HCT116 (cell line): ENCODE measurements at regions not wholly inside any gene's neighbourhood (a gene's known extent, or its start where the extent isn't known, plus 50 kb on each side); places are given as distances from the start of the nearest gene placed in this dataset.

Source experiments
- ATAC-seq: fragments of 200-7000 bp; cut with Tn5 transposase; 2 replicates; pipeline ENCODE4 v1.9.1; 2020; ENCODE audit warnings: mild to moderate bottlenecking, moderate library complexity
- BruUV-seq: library from RNA; stranded (reverse); fragments of 400-500 nt; replicated peaks from 2 replicates; lab custom pipeline; 2021; lab: Mats Ljungman, UMichigan
- CTCF ChIA-PET: fragments of 300-600 bp; sonication (Branson Sonifier 250); formaldehyde crosslinking; loops from one replicate; lab custom pipeline; 2021; ENCODE audit warnings: antibody characterized with exemption; lab: Charles Lee
- POLR2A ChIA-PET: fragments of 300-600, 350-600 bp; sonication (Branson Sonifier 250); formaldehyde crosslinking; loops from one replicate; lab custom pipeline; 2021; ENCODE audit warnings: antibody characterized with exemption; lab: Charles Lee
- RAD21 ChIA-PET, 2 experiments: fragments of 300-600 bp; sonication (Branson Sonifier 250); formaldehyde crosslinking; loops; one replicate each; lab custom pipeline; 2023; ENCODE audit warnings: low total read pairs in 2 of 2; ENCODE audit not compliant: uncharacterized antibody in 2 of 2, unreplicated experiment in 2 of 2, low non-redundant PET in 1 of 2; lab: Charles Lee
- DNase-seq: peaks from one replicate; pipeline ENCODE4 v3.0.0-alpha.2; 2010; ENCODE audit warnings: low read depth, low spot score
- H2AFZ ChIP-seq: fragments of 200-600 bp; shearing (Covaris generic), sonication (generic); 2 replicates; pipeline ENCODE4 v1.6.1; 2017; ENCODE audit warnings: low read depth, mixed run types, mixed read lengths, antibody characterized with exemption, low read length; ENCODE audit not compliant: poor library complexity, severe bottlenecking
- H3K27ac ChIP-seq: 2 replicates; pipeline ENCODE4 v1.5.1; 2012; ENCODE audit warnings: low read depth, low read length
- H3K27me3 ChIP-seq: fragments of 200-600 bp; sonication (generic); 2 replicates; pipeline ENCODE4 v1.6.1; 2016; ENCODE audit warnings: mixed run types, low read length, mixed read lengths; ENCODE audit not compliant: insufficient read depth
- H3K36me3 ChIP-seq, 2 experiments: fragments of 200-500 bp in 1 of 2; fragments of 200-600 bp in 1 of 2; sonication (Bioruptor generic) in 1 of 2; sonication (generic) in 1 of 2; 2 replicates each; pipeline versions ENCODE4 v1.5.1 to v1.6.1; 2014 to 2016; ENCODE audit warnings: low read length in 2 of 2, inconsistent platforms in 1 of 2, mixed read lengths in 1 of 2, mixed run types in 1 of 2; ENCODE audit not compliant: insufficient read depth in 2 of 2, control insufficient read depth in 1 of 2
- H3K4me1 ChIP-seq, 2 experiments: fragments of 200-600 bp in 1 of 2; sonication (generic) in 1 of 2; 2 replicates each; pipeline versions ENCODE4 v1.5.1 to v1.6.1; 2012 to 2017; ENCODE audit warnings: low read length in 2 of 2, inconsistent platforms in 1 of 2, mild to moderate bottlenecking in 1 of 2, mixed read lengths in 1 of 2, mixed run types in 1 of 2, moderate library complexity in 1 of 2; ENCODE audit not compliant: insufficient read depth in 2 of 2, control insufficient read depth in 1 of 2
- H3K4me2 ChIP-seq: fragments of 200-600 bp; sonication (generic); 2 replicates; pipeline ENCODE4 v1.6.1; 2017; ENCODE audit warnings: mixed run types, low read length, mixed read lengths
- H3K4me3 ChIP-seq, 2 experiments: fragments of 200-600 bp in 1 of 2; sonication (generic) in 1 of 2; replicated peaks in 1 of 2; 2 replicates each; pipeline ENCODE4 v1.5.1; 2011 to 2016; ENCODE audit warnings: low read length in 2 of 2, control low read depth in 1 of 2, low read depth in 1 of 2, mild to moderate bottlenecking in 1 of 2, mixed read lengths in 1 of 2, mixed run types in 1 of 2
- H3K79me2 ChIP-seq: fragments of 200-600 bp; sonication (generic); 2 replicates; pipeline ENCODE4 v1.6.1; 2017; ENCODE audit warnings: mild to moderate bottlenecking, mixed run types, low read length, moderate library complexity, mixed read lengths; ENCODE audit not compliant: insufficient read depth
- H3K9ac ChIP-seq: fragments of 200-600 bp; sonication (generic); 2 replicates; pipeline ENCODE4 v1.6.1; 2016; ENCODE audit warnings: low read length, mixed read lengths
- H3K9me2 ChIP-seq: fragments of 200-600 bp; sonication (generic), shearing (Covaris generic); 2 replicates; pipeline ENCODE4 v1.6.1; 2017; ENCODE audit warnings: mixed run types, mild to moderate bottlenecking, moderate library complexity; ENCODE audit not compliant: insufficient read depth
- H3K9me3 ChIP-seq, 2 experiments: fragments of 200-500 bp in 1 of 2; fragments of 200-600 bp in 1 of 2; sonication (Bioruptor generic) in 1 of 2; sonication (generic) in 1 of 2; 2 replicates each; pipeline ENCODE4 v1.6.1; 2014 to 2017; ENCODE audit warnings: low read length in 2 of 2, mixed read lengths in 2 of 2, inconsistent platforms in 1 of 2, low read depth in 1 of 2, mild to moderate bottlenecking in 1 of 2, mixed run types in 1 of 2, moderate library complexity in 1 of 2; ENCODE audit not compliant: control insufficient read depth in 1 of 2, insufficient read depth in 1 of 2
- H4K20me1 ChIP-seq: fragments of 200-600 bp; sonication (generic), shearing (Covaris generic); 2 replicates; pipeline ENCODE4 v1.6.1; 2017; ENCODE audit warnings: mixed run types, mild to moderate bottlenecking, moderate library complexity; ENCODE audit not compliant: insufficient read depth
- CBX3 ChIP-seq: IDR thresholded peaks from 2 replicates; pipeline ENCODE4 v1.6.1; 2012; ENCODE audit warnings: low read depth
- CEBPB ChIP-seq: IDR thresholded peaks from 2 replicates; pipeline ENCODE4 v1.6.1; 2012; ENCODE audit warnings: low read depth
- EGR1 ChIP-seq: IDR thresholded peaks from 2 replicates; pipeline ENCODE4 v1.6.1; 2012; ENCODE audit warnings: low read depth
- EZH2 ChIP-seq: fragments of 200-600 bp; sonication (generic); IDR thresholded peaks from 2 replicates; pipeline ENCODE4 v1.6.1; 2017; ENCODE audit warnings: antibody characterized with exemption, mixed run types
- EZH2phosphoT487 ChIP-seq: fragments of 200-600 bp; IDR thresholded peaks from 2 replicates; pipeline ENCODE4 v1.6.1; 2018; ENCODE audit warnings: antibody characterized with exemption, borderline replicate concordance
- JUND ChIP-seq: IDR thresholded peaks from 2 replicates; pipeline ENCODE4 v1.6.1; 2012
- SRF ChIP-seq: IDR thresholded peaks from 2 replicates; pipeline ENCODE4 v1.6.1; 2012; ENCODE audit warnings: low read depth
- YY1 ChIP-seq: IDR thresholded peaks from 2 replicates; pipeline ENCODE4 v1.6.1; 2011; ENCODE audit warnings: low read length, low read depth, moderate library complexity, mild to moderate bottlenecking; ENCODE audit not compliant: insufficient replicate concordance; ENCODE audit errors: extremely low read depth
- ZFX ChIP-seq: fragments of 450-650 bp; IDR thresholded peaks from 2 replicates; pipeline ENCODE4 v1.6.1; 2017
- ZNF274 ChIP-seq: fragments of 200-500 bp; sonication (Bioruptor generic); IDR thresholded peaks from 2 replicates; pipeline ENCODE4 v1.6.1; 2014; ENCODE audit warnings: mild to moderate bottlenecking, low read depth, low read length, inconsistent platforms
- intact Hi-C: fragments of 100-400 bp; cut with micrococcal nuclease; formaldehyde crosslinking; loops from 2 replicates; pipeline ENCODE4 v1.10.0; 2022
- TF ChIP-seq, protein P1 (sequence below), 3 experiments: fragments of 200-600 bp in 1 of 3; sonication (generic) in 1 of 3; IDR thresholded peaks in 2 of 3; conservative IDR thresholded peaks in 1 of 3; 2 replicates each; pipeline ENCODE4 v1.5.1; 2012 to 2017; ENCODE audit warnings: low read depth in 2 of 3, low read length in 2 of 3, antibody characterized with exemption in 1 of 3, borderline replicate concordance in 1 of 3, control low read depth in 1 of 3, mild to moderate bottlenecking in 1 of 3, mixed read lengths in 1 of 3, mixed run types in 1 of 3, moderate library complexity in 1 of 3; ENCODE audit not compliant: insufficient read depth in 1 of 3
- TF ChIP-seq, protein P2 (sequence below): IDR thresholded peaks from 2 replicates; pipeline ENCODE4 v1.6.1; 2012
- TF ChIP-seq, protein P3 (sequence below): IDR thresholded peaks from 2 replicates; pipeline ENCODE4 v1.6.1; 2012; ENCODE audit warnings: low read depth
- TF ChIP-seq, protein P4 (sequence below): IDR thresholded peaks from 2 replicates; pipeline ENCODE4 v1.6.1; 2012

DNA sequence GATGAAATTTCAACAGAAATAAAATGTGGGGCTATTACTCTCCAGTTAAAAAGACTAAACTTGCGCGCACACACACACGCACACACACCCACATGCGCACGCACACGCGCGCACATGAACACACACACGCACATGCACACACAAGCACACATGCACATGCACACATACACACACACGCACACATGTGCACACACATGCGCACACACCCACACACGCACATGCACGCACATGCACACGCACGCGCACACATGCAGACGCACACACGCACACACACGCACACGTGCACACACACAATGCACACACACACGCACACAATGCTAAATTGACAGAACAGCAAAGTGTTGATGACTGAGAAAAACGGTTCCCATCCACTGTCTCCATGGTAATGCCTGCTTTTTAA, 754.1 kb downstream of the CBLN4 start:
- no peak overlapping the region for H3K9ac ChIP-seq
- no peaks in the 10 kb centered on the region for H3K36me3 ChIP-seq
- DNase-seq, result no peak
- ChIA-PET CTCF (no interaction called here), POLR2A (no interaction called here), RAD21 (no interaction called here)
- H2AFZ ChIP-seq, result no peak overlapping the region
- no peak overlapping the region for H3K4me2 ChIP-seq
- H3K27ac ChIP-seq, result no peak overlapping the region
- intact Hi-C loops, result no loop called here
- H4K20me1 ChIP-seq, result no peaks in the 10 kb centered on the region
- no TSS peak for BruUV-seq
- ATAC-seq, result no peak
- H3K4me3 ChIP-seq, result no peak overlapping the region
- H3K4me1 ChIP-seq, result no peaks in the 10 kb centered on the region
- H3K79me2 ChIP-seq, result no peaks in the 10 kb centered on the region
- no peaks in the 10 kb centered on the region for H3K27me3 ChIP-seq
- no peaks in the 10 kb centered on the region for H3K9me2 ChIP-seq
- H3K9me3 ChIP-seq, result peaks cover 5 to 26% of the 10 kb centered on the region in 2 experiments; a peak in 2 of 4 replicates
- TF ChIP-seq JUND (no peak), EZH2 (no peak), ZNF274 (no peak), YY1 (no peak), SRF (no peak), EGR1 (no peak), ZFX (no peak), CBX3 (no peak), CEBPB (no peak), EZH2phosphoT487 (no peak)
- TF ChIP-seq, protein P1, sequence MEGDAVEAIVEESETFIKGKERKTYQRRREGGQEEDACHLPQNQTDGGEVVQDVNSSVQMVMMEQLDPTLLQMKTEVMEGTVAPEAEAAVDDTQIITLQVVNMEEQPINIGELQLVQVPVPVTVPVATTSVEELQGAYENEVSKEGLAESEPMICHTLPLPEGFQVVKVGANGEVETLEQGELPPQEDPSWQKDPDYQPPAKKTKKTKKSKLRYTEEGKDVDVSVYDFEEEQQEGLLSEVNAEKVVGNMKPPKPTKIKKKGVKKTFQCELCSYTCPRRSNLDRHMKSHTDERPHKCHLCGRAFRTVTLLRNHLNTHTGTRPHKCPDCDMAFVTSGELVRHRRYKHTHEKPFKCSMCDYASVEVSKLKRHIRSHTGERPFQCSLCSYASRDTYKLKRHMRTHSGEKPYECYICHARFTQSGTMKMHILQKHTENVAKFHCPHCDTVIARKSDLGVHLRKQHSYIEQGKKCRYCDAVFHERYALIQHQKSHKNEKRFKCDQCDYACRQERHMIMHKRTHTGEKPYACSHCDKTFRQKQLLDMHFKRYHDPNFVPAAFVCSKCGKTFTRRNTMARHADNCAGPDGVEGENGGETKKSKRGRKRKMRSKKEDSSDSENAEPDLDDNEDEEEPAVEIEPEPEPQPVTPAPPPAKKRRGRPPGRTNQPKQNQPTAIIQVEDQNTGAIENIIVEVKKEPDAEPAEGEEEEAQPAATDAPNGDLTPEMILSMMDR (IDR thresholded peaks at IDR 0.05 in 2 of 3, conservative IDR thresholded peaks at IDR 0.05 in 1 of 3; ENCODE audit: borderline replicate concordance in 1 of 3, insufficient read depth in 1 of 3, low read depth in 2 of 3, low read length in 2 of 3), result no peak
- TF ChIP-seq, protein P2, sequence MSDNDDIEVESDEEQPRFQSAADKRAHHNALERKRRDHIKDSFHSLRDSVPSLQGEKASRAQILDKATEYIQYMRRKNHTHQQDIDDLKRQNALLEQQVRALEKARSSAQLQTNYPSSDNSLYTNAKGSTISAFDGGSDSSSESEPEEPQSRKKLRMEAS, result no peak
- TF ChIP-seq, protein P3, sequence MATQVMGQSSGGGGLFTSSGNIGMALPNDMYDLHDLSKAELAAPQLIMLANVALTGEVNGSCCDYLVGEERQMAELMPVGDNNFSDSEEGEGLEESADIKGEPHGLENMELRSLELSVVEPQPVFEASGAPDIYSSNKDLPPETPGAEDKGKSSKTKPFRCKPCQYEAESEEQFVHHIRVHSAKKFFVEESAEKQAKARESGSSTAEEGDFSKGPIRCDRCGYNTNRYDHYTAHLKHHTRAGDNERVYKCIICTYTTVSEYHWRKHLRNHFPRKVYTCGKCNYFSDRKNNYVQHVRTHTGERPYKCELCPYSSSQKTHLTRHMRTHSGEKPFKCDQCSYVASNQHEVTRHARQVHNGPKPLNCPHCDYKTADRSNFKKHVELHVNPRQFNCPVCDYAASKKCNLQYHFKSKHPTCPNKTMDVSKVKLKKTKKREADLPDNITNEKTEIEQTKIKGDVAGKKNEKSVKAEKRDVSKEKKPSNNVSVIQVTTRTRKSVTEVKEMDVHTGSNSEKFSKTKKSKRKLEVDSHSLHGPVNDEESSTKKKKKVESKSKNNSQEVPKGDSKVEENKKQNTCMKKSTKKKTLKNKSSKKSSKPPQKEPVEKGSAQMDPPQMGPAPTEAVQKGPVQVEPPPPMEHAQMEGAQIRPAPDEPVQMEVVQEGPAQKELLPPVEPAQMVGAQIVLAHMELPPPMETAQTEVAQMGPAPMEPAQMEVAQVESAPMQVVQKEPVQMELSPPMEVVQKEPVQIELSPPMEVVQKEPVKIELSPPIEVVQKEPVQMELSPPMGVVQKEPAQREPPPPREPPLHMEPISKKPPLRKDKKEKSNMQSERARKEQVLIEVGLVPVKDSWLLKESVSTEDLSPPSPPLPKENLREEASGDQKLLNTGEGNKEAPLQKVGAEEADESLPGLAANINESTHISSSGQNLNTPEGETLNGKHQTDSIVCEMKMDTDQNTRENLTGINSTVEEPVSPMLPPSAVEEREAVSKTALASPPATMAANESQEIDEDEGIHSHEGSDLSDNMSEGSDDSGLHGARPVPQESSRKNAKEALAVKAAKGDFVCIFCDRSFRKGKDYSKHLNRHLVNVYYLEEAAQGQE, result no peak
- TF ChIP-seq, protein P4, sequence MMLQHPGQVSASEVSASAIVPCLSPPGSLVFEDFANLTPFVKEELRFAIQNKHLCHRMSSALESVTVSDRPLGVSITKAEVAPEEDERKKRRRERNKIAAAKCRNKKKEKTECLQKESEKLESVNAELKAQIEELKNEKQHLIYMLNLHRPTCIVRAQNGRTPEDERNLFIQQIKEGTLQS, result no peak
- TF ChIP-seq, all 23 proteins: peak for 0
